ENCODE measurements at regions not wholly inside any gene's neighbourhood (a gene's known extent, or its start where the extent isn't known, plus 50 kb on each side); places are given as distances from the start of the nearest gene placed in this dataset.

DNA sequence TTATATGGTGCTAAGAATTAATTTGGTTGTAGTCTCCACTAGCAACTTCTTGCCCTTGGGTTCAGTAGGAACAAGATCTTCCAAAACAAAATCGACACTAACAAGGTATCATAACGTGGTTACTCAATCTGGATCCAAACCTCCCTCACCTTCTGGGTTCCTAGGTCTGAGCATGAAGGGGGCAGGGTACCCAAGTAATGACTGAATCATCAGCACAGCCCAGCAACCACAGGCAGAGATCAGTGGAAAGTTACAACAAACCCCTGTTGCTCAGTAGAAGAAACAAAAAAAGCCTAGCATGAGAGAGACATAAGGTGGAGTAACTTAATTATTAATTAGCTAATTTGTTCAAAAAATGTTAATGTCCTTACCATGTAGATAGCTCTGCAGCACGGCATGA lies 221.4 kb downstream of the BLID start:
- in situ Hi-C loops (cut with MboI; ENCODE audit: low pct_unique_long_range_greater_than_20kb, low sequenced_read_pairs, unreplicated experiment): no loop called here
- TF ChIP-seq, protein P1, sequence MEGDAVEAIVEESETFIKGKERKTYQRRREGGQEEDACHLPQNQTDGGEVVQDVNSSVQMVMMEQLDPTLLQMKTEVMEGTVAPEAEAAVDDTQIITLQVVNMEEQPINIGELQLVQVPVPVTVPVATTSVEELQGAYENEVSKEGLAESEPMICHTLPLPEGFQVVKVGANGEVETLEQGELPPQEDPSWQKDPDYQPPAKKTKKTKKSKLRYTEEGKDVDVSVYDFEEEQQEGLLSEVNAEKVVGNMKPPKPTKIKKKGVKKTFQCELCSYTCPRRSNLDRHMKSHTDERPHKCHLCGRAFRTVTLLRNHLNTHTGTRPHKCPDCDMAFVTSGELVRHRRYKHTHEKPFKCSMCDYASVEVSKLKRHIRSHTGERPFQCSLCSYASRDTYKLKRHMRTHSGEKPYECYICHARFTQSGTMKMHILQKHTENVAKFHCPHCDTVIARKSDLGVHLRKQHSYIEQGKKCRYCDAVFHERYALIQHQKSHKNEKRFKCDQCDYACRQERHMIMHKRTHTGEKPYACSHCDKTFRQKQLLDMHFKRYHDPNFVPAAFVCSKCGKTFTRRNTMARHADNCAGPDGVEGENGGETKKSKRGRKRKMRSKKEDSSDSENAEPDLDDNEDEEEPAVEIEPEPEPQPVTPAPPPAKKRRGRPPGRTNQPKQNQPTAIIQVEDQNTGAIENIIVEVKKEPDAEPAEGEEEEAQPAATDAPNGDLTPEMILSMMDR (IDR thresholded peaks at IDR 0.05; ENCODE audit: extremely low read depth, insufficient read depth, missing control alignments): no peak

GRCh38 chr11:121892863-121893262 lies 223.2 kb downstream of the BLID start:
- TF ChIP-seq, protein P1 (IDR thresholded peaks at IDR 0.05; ENCODE audit: extremely low read depth, insufficient read depth, missing control alignments): no peak
- in situ Hi-C loops (cut with MboI; ENCODE audit: low pct_unique_long_range_greater_than_20kb, low sequenced_read_pairs, unreplicated experiment): no loop called here
- no peak for DNase-seq (ENCODE audit: low spot score)

More for the DNA sequence above, 221.4 kb downstream of the BLID start:
- DNase-seq (ENCODE audit: low spot score): no peak

DNA sequence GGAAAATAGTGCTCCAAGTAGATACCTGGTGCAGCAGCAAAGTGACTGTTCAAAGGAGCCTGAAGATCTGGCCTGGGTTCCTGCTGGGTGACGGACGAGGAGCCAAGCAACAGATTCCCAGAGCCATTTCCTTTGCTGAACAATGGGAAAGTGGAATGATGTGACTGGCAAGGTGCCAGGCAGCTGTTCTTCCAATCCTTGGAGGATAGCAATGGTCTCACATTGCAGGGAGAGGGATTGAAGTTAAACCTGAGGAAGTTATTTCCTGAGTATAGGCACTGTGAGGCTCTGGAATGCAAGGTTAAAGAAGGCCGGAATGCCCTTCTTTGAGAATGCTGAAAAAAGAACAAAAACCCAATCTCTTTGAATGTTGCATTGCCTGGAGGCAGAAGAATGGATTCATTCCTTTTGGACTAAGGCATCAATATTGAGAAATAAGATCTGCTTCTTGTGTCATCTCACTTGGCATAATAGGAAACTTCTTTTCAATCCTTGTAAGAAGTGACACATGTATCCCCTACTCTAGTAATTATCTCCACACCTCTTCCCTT lies 223.8 kb downstream of the BLID start:
- TF ChIP-seq, protein P1 (IDR thresholded peaks at IDR 0.05; ENCODE audit: extremely low read depth, insufficient read depth, missing control alignments): no peak
- DNase-seq (ENCODE audit: low spot score): no peak
- in situ Hi-C loops (cut with MboI; ENCODE audit: low pct_unique_long_range_greater_than_20kb, low sequenced_read_pairs, unreplicated experiment): no loop called here

- TF ChIP-seq, protein P1 (IDR thresholded peaks at IDR 0.05; ENCODE audit: extremely low read depth, insufficient read depth, missing control alignments): no peak
- DNase-seq (ENCODE audit: low spot score): no peak
- in situ Hi-C loops (cut with MboI; ENCODE audit: low pct_unique_long_range_greater_than_20kb, low sequenced_read_pairs, unreplicated experiment): no loop called here
Measured at GRCh38 chr11:121890946-121891515, 225.0 kb downstream of the BLID start.

DNA sequence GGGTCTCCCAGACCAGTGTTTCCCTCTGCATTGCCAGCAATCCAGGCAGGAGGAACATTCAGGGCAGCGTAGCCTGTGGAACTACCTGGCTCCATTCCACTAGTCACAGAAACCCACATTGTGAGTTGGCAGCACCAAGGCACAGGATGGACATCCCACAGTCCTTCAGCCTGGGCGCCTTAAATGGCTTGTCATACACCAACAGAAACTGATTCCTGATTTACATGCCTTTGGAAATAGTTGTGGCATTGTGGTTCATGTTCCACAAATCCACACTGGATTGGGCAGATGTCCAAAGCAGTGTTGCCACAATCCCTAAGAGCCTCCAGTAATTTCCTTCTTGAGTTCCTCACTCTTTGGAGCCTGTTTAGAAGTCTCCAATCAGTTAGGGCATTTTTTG lies 225.6 kb downstream of the BLID start:
- in situ Hi-C loops (cut with MboI; ENCODE audit: low pct_unique_long_range_greater_than_20kb, low sequenced_read_pairs, unreplicated experiment): no loop called here
- TF ChIP-seq, protein P1 (IDR thresholded peaks at IDR 0.05; ENCODE audit: extremely low read depth, insufficient read depth, missing control alignments): no peak
- no peak for DNase-seq (ENCODE audit: low spot score)

DNA sequence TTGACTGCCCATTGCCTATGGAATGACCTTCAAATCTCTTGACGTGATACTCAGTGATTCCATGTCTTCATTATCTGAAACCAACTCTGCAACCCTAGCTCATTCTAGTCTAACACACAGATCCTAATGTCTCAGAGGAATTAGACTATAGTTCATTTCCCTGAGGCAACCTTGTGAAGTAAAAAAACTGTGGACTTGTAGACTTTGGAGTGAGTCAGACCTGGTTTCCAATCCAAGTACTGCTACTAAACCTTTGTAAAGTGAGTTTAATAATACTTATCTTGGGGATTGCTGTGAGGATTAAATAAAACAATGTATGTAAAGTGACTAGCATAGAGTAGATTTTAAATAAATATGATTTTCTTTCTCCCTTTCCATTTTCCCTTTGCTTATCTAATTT lies 226.1 kb downstream of the BLID start:
- no peak for DNase-seq (ENCODE audit: low spot score)
- TF ChIP-seq, protein P1 (IDR thresholded peaks at IDR 0.05; ENCODE audit: extremely low read depth, insufficient read depth, missing control alignments): no peak
- in situ Hi-C loops (cut with MboI; ENCODE audit: low pct_unique_long_range_greater_than_20kb, low sequenced_read_pairs, unreplicated experiment): no loop called here
